ENCODE measurements at regions not wholly inside any gene's neighbourhood (a gene's known extent, or its start where the extent isn't known, plus 50 kb on each side); places are given as distances from the start of the nearest gene placed in this dataset.
"Not testable (repeated sequence)": the region's sequence is repeated elsewhere in the genome, so short reads cannot be mapped to it uniquely, and the experiment has no call there.

DNA sequence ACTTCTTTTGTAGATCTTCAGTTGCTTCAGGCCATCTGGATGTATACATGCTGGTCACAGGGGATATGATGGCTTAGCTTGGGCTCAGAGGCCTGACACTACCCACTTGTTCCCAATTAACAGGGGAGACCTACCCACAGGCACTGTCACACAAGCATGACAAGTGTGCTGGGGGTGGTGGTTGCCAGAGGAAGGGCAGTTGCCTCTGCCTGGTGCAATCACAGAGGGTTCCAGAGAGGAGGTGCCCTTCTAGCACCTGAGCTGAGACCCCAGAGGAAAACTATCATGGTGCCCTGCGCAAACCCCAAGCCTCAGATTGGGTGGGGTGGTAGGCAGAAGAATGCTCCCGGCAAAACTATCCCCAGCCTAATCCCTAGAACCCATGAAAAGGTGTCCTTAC, 65.6 kb upstream of the NANOS1 start:
- no peak overlapping the region for H3K27ac ChIP-seq
- intact Hi-C loops (cut with DNase I): no loop called here
- H3K4me3 ChIP-seq (replicated peaks in 1 of 3): no peak overlapping the region
- H3K27me3 ChIP-seq: no peaks in the 10 kb centered on the region
- DNase-seq: no peak
- 96 to 100% methylated on average over 2 of the region's 2 CpGs for WGBS, 2 donors
- H3K4me1 ChIP-seq: peaks cover 11 to 13% of the 10 kb centered on the region in 2 donors
- no peaks in the 10 kb centered on the region for H3K9me3 ChIP-seq
- TF ChIP-seq CTCF (IDR thresholded peaks at IDR 0.05) (no peak), POLR2A (IDR thresholded peaks at IDR 0.05) (no peak)
- no peaks in the 10 kb centered on the region for H3K36me3 ChIP-seq

DNA sequence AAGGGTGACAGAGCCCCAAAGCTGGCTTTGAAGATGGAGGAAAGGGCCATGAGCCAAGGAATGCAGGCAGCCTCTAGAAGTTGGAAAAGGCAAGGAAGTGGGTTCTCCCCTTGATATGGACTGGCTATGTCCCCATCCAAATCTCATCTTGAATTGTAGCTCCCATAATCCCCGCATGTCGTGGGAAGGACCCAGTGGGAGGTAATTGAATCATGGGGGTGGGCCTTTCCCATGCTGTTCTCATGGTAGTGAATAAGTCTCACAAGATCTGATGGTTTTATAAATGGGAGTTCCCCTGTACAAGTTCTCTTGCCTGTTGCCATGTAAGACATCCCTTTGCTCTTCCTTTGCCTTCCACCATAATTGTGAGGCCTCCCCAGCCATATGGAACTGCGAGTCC, 65.0 kb upstream of the NANOS1 start:
- H3K27me3 ChIP-seq; H3K4me3 ChIP-seq (replicated peaks in 1 of 3); DNase-seq; H3K27ac ChIP-seq; H3K9me3 ChIP-seq; H3K4me1 ChIP-seq; H3K36me3 ChIP-seq; intact Hi-C loops (cut with DNase I): not testable (repeated sequence)
- WGBS, 2 donors: 98% methylated on average over 3 of the region's 3 CpGs

DNA sequence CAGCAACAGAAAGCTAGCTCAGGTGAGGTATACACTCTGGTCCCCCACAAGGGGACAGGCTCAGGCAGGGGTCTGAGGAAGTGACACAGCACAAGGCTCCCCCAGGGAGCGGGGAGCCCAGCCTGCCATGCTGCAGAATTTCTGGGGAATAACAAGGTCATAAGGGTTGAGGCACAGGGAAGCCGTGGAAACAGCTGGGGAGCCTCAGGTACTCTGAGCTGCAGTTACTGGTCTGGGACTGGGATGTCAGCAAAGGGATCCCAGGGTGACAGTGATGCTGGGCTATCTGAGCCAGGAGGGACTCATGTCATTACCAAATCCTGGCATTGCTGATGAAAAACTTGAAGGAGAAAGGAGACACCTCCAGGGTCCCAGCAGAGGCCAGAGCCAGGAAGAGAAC, 64.4 kb upstream of the NANOS1 start:
- no peak for DNase-seq
- intact Hi-C loops (cut with DNase I): no loop called here
- WGBS, 2 donors: 89 to 92% methylated on average over 2 of the region's 2 CpGs
- H3K9me3 ChIP-seq: no peaks in the 10 kb centered on the region
- peaks cover 0 to under 1% of the 10 kb centered on the region in 2 donors for H3K4me1 ChIP-seq
- no peaks in the 10 kb centered on the region for H3K27me3 ChIP-seq
- H3K36me3 ChIP-seq: no peaks in the 10 kb centered on the region
- no peak for TF ChIP-seq CTCF (IDR thresholded peaks at IDR 0.05)
- no peak for TF ChIP-seq POLR2A (IDR thresholded peaks at IDR 0.05)
- no peak overlapping the region for H3K4me3 ChIP-seq (replicated peaks in 1 of 3)
- no peak overlapping the region for H3K27ac ChIP-seq

GRCh38 chr10:118965645-118966044, 63.9 kb upstream of the NANOS1 start:
- intact Hi-C loops (cut with DNase I): no loop called here
- Histone ChIP-seq H3K36me3 (no peaks in the 10 kb centered on the region), H3K4me3 (replicated peaks in 1 of 3) (no peak overlapping the region), H3K27ac (no peak overlapping the region), H3K4me1 (no peaks in the 10 kb centered on the region), H3K27me3 (no peaks in the 10 kb centered on the region), H3K9me3 (no peaks in the 10 kb centered on the region)
- TF ChIP-seq CTCF (IDR thresholded peaks at IDR 0.05): no peak
- TF ChIP-seq POLR2A (IDR thresholded peaks at IDR 0.05): no peak
- DNase-seq: no peak
- WGBS, 2 donors: 76 to 95% methylated on average over 4 to 9 of the region's 9 CpGs

DNA sequence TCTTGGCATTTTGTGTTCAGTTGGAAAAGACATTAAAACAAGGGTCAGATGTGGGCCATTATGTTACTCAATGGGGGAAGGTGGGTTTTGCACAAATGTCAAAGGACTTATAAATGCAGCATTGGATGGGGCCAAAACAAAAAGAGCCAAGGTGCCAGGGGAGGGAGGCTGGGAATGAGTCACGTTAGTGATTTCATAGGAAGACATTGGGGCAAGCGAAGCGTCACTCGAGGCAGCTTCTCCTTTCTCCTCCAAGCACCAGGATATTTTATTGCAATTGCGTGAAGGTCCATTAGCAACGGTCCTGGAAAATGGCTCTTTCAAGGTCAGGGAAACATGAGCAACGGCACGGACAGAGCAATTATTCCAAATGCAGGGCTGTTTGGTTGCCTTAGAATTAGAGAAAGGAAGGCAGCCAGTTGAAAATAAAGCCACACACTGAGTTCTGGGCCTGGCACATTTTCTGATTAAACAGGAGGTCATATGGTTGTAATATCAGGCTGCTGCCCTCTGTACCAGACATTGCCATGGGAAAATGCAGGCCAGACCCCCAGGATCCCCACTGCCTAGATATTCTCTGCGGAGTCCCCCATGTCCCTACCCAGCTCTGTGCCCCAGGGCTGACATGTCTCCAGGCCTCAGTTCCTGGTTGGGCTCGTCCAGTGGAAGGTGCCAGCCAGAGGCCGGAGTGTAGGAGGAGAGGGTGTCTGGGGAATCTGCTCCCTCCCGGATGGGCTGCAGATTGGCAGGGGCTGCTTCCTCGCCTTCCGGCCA, 63.3 kb upstream of the NANOS1 start:
- intact Hi-C loops (cut with DNase I): no loop called here

More for the DNA sequence above, 63.3 kb upstream of the NANOS1 start:
- Histone ChIP-seq H3K4me1 (no peaks in the 10 kb centered on the region), H3K9me3 (no peaks in the 10 kb centered on the region), H3K27ac (no peak overlapping the region), H3K4me3 (replicated peaks in 1 of 3) (no peak overlapping the region), H3K36me3 (no peaks in the 10 kb centered on the region), H3K27me3 (no peaks in the 10 kb centered on the region)
- DNase-seq: no peak
- TF ChIP-seq POLR2A (IDR thresholded peaks at IDR 0.05) (no peak), CTCF (IDR thresholded peaks at IDR 0.05) (no peak)
- WGBS, 2 donors: 78 to 86% methylated on average over 12 to 14 of the region's 14 CpGs

Measured in thyroid gland (tissue), 4 donors.